Osteocyte (in vitro differentiated cells): ENCODE measurements at regions not wholly inside any gene's neighbourhood (a gene's known extent, or its start where the extent isn't known, plus 50 kb on each side); places are given as distances from the start of the nearest gene placed in this dataset.
"Not testable (repeated sequence)": the region's sequence is repeated elsewhere in the genome, so short reads cannot be mapped to it uniquely, and the experiment has no call there.

ENCODE experiments used
- DNase-seq: peaks from one replicate; pipeline ENCODE4 v3.0.0; 2021; ENCODE audit warnings: mixed read lengths; ENCODE audit not compliant: unreplicated experiment; ENCODE audit errors: extremely low spot score
- H3K27ac Mint-ChIP-seq: one replicate; pipeline ENCODE4 v1.8.0; 2021; ENCODE audit warnings: mild to moderate bottlenecking, mixed read lengths; ENCODE audit not compliant: unreplicated experiment
- H3K27me3 Mint-ChIP-seq: one replicate; pipeline ENCODE4 v1.8.0; 2021; ENCODE audit warnings: mixed read lengths; ENCODE audit not compliant: unreplicated experiment
- H3K36me3 Mint-ChIP-seq: one replicate; pipeline ENCODE4 v1.8.0; 2021; ENCODE audit warnings: mixed read lengths; ENCODE audit not compliant: unreplicated experiment
- H3K4me1 Mint-ChIP-seq: one replicate; pipeline ENCODE4 v1.8.0; 2021; ENCODE audit warnings: mixed read lengths; ENCODE audit not compliant: unreplicated experiment
- H3K4me3 Mint-ChIP-seq: one replicate; pipeline ENCODE4 v1.8.0; 2021; ENCODE audit warnings: mild to moderate bottlenecking, moderate library complexity, mixed read lengths; ENCODE audit not compliant: unreplicated experiment
- H3K9me3 Mint-ChIP-seq: one replicate; pipeline ENCODE4 v1.8.0; 2021; ENCODE audit warnings: mixed read lengths; ENCODE audit not compliant: unreplicated experiment
- TF ChIP-seq, protein P1 (sequence below): fragments of 200-600 bp; sonication (generic); IDR thresholded peaks from 2 replicates; pipeline ENCODE4 v1.5.0; 2021; ENCODE audit warnings: antibody characterized with exemption, mild to moderate bottlenecking, moderate library complexity

DNA sequence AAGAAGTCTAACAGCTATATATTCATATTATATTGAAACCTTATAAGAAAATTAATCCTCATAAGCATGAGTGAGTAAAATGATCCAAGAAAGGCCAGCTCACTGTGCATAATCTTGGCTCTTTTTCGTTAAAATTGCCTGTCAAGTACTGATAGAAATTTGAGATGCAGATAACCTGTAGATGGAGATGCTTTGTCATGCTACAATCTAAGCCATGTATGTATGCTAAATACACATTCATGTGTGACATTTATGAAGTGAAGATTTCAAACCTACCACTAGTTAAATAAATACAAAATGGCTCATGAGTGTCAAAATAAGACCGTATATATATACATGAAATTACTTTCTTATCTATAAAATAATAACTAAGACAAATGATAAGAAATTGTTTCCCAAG is 1491.5 kb upstream of the PRMT6 start:
- Mint-ChIP-seq H3K36me3 (no peaks in the 10 kb centered on the region), H3K4me1 (no peaks in the 10 kb centered on the region), H3K27ac (no peak overlapping the region), H3K4me3 (no peak overlapping the region), H3K9me3 (peaks cover 4% of the 10 kb centered on the region), H3K27me3 (no peaks in the 10 kb centered on the region)
- TF ChIP-seq, protein P1, sequence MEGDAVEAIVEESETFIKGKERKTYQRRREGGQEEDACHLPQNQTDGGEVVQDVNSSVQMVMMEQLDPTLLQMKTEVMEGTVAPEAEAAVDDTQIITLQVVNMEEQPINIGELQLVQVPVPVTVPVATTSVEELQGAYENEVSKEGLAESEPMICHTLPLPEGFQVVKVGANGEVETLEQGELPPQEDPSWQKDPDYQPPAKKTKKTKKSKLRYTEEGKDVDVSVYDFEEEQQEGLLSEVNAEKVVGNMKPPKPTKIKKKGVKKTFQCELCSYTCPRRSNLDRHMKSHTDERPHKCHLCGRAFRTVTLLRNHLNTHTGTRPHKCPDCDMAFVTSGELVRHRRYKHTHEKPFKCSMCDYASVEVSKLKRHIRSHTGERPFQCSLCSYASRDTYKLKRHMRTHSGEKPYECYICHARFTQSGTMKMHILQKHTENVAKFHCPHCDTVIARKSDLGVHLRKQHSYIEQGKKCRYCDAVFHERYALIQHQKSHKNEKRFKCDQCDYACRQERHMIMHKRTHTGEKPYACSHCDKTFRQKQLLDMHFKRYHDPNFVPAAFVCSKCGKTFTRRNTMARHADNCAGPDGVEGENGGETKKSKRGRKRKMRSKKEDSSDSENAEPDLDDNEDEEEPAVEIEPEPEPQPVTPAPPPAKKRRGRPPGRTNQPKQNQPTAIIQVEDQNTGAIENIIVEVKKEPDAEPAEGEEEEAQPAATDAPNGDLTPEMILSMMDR = no peak
- DNase-seq = no peak

DNA sequence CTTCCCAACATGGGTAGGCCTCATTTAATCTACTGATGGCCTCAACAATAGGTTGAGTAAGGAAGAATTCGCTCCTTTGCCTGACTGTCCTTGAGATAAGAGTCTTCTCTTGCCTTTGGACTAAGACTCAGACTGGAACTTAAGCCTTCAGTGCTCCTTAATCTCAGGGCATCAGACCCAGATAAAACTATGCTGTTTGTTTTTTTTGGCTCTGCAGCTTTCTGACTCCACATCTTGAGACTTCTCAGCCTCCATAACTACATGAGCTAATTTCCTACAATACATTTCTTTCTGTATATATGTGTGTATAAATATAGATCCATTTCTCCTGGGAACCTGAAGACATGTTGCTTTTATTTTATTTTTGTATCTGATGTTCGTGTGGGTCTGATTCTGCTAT is 1470.7 kb upstream of the PRMT6 start:
- Mint-ChIP-seq H3K36me3 (no peaks in the 10 kb centered on the region), H3K4me3 (no peak overlapping the region), H3K4me1 (no peaks in the 10 kb centered on the region), H3K27ac (no peak overlapping the region), H3K9me3 (peaks cover 4% of the 10 kb centered on the region), H3K27me3 (no peaks in the 10 kb centered on the region)
- no peak for DNase-seq
- TF ChIP-seq, protein P1 = no peak

DNA sequence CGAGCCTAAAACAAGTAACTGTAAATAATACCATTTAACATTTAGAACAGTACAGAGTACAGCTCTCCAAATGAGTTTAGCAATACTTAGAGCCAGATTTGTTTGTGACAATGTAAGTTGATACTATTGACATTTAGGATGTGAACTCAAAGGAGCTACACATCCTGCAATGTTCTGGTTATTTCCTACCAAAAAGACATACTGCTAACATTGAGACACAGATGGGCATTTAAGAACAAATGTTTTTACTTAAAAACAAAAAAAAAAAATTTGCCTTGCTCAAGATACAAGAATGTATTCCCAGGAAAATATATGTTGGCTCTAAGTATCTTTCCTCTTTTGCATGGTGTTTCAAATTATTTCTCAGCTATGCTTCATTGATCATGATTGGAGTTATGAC is 1464.8 kb upstream of the PRMT6 start:
- TF ChIP-seq, protein P1 = no peak
- no peak for DNase-seq
- Mint-ChIP-seq H3K36me3 (no peaks in the 10 kb centered on the region), H3K9me3 (no peaks in the 10 kb centered on the region), H3K4me1 (no peaks in the 10 kb centered on the region), H3K4me3 (no peak overlapping the region), H3K27ac (no peak overlapping the region), H3K27me3 (peaks cover 3% of the 10 kb centered on the region)

DNA sequence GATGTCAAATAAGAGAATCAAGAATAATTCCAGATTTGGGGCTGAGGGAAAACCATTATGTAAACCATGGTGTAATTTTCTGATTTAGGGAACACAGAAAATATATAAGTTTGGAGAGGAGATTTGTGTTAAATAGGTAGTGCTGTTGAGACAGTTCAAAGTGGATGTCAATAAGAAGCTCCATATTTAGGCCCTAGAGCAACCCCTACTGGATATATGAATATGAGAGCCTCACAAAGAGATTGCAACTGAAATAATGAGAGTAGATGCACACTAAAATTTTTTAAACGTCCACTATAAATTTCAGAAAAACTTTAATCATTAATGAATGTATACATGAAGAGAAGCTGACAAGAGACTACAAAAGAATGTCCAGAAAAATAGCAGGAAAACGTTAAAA is 1447.8 kb upstream of the PRMT6 start:
- no peak overlapping the region for H3K27ac Mint-ChIP-seq
- no peaks in the 10 kb centered on the region for H3K36me3 Mint-ChIP-seq
- H3K4me3 Mint-ChIP-seq = no peak overlapping the region
- no peaks in the 10 kb centered on the region for H3K9me3 Mint-ChIP-seq
- H3K27me3 Mint-ChIP-seq = no peaks in the 10 kb centered on the region
- TF ChIP-seq, protein P1 = peak; percentile 45
- no peaks in the 10 kb centered on the region for H3K4me1 Mint-ChIP-seq
- no peak for DNase-seq

DNA sequence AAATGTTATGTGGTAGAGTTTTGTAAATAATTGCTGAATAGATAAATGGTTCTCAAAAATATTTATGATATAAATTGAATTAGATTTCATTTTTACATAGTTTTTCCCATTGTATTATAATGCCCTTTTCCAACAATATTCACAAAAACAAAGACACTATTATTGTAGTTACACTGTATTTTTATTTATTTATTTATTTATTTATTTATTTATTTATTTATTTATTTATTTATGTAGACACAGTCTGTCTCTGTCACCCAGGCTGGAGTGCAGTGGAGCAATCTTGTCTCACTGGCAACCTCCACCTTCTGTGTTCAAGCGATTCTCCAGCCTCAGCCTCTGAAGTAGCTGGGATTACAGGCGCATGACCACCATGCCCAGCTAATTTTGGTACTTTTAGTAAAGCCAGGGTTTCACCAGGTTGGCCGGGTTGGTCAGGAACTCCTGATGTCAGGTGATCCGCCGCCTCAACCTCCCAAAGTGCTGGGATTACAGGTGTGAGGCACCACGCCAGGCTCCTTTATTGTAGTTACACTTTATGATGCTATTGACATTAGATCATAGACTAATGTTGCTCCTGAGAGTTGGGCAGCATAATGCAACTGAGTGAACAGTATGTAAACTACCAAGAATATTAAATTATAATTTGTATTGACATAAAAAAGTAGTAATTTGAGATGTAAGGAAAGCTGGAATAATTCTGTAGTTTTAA is 1430.0 kb upstream of the PRMT6 start:
- Mint-ChIP-seq H3K27me3 (no peaks in the 10 kb centered on the region), H3K9me3 (peaks cover 4% of the 10 kb centered on the region), H3K27ac (no peak overlapping the region), H3K4me1 (no peaks in the 10 kb centered on the region), H3K4me3 (no peak overlapping the region), H3K36me3 (no peaks in the 10 kb centered on the region)
- no peak for DNase-seq
- TF ChIP-seq, protein P1 = no peak

DNA sequence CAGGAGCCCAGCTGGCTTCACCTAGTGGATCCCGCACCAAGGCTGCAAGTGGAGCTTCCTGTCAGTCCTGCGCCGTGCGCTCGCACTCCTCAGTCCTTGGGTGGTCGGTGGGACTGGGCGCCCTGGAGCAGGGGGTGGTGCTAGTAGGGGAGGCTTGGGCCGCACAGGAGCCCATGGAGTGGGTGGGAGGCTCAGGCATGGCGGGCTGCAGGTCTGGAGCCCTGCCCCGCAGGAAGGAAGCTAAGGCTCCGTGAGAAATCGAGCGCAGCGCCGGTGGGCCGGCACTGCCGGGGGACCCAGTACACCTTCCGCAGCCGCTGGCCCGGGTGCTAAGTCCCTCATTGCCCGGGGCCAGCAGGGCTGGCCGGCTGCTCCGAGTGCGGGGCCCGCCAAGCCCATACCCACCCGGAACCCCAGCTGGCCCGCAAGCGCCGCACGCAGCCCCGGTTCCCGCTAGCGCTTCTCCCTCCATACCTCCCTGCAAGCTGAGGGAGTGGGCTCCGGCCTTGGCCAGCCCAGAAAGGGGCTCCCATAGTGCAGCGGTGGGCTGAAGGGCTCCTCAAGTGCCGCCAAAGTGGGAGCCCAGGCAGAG is 1425.2 kb upstream of the PRMT6 start:
- DNase-seq = peak; percentile 80
- H3K4me1 Mint-ChIP-seq, H3K27ac Mint-ChIP-seq, H3K9me3 Mint-ChIP-seq, H3K4me3 Mint-ChIP-seq, H3K27me3 Mint-ChIP-seq, H3K36me3 Mint-ChIP-seq: not testable (repeated sequence)
